Trophoblast cell (in vitro differentiated cells and primary cell): ENCODE measurements at regions not wholly inside any gene's neighbourhood (a gene's known extent, or its start where the extent isn't known, plus 50 kb on each side); places are given as distances from the start of the nearest gene placed in this dataset.
A peak's percentile ranks its signal among the peaks of the same experiment; 100 is the strongest.

Experiments
- DNase-seq, 2 donors: peaks; one replicate each; pipeline ENCODE4 v3.0.0-alpha.2; 2016
- H2AFZ ChIP-seq: 2 replicates; pipeline ENCODE4 v1.6.1; 2013; ENCODE audit warnings: low read length, moderate library complexity, mild to moderate bottlenecking; ENCODE audit not compliant: insufficient read depth, poor library complexity
- H2AK5ac ChIP-seq: 2 replicates; pipeline ENCODE4 v1.6.1; 2013; ENCODE audit warnings: mild to moderate bottlenecking, low read length
- H2BK120ac ChIP-seq: 2 replicates; pipeline ENCODE4 v1.6.1; 2013; ENCODE audit warnings: low read length, mild to moderate bottlenecking, moderate library complexity; ENCODE audit not compliant: insufficient read depth, poor library complexity
- H2BK12ac ChIP-seq: 2 replicates; pipeline ENCODE4 v1.6.1; 2013; ENCODE audit warnings: mild to moderate bottlenecking, low read length, moderate library complexity
- H2BK5ac ChIP-seq: 2 replicates; pipeline ENCODE4 v1.6.1; 2013; ENCODE audit warnings: low read length, low read depth, moderate library complexity, mild to moderate bottlenecking; ENCODE audit not compliant: poor library complexity
- H3K14ac ChIP-seq: 2 replicates; pipeline ENCODE4 v1.6.1; 2013; ENCODE audit warnings: mild to moderate bottlenecking, low read length
- H3K18ac ChIP-seq: 2 replicates; pipeline ENCODE4 v1.6.1; 2013; ENCODE audit warnings: mild to moderate bottlenecking, low read length
- H3K23ac ChIP-seq: 2 replicates; pipeline ENCODE4 v1.6.1; 2013; ENCODE audit warnings: low read length
- H3K27ac ChIP-seq: 2 replicates; pipeline ENCODE4 v1.5.1; 2013; ENCODE audit warnings: low read depth, mild to moderate bottlenecking, inconsistent platforms, low read length, moderate library complexity
- H3K27me3 ChIP-seq: 2 replicates; pipeline ENCODE4 v1.6.1; 2013; ENCODE audit warnings: inconsistent platforms, mild to moderate bottlenecking, low read length, moderate library complexity; ENCODE audit not compliant: insufficient read depth
- H3K36me3 ChIP-seq, 2 experiments: 1 replicate in 1 of 2; 2 replicates in 1 of 2; pipeline ENCODE4 v1.6.1; 2013; ENCODE audit warnings: low read length in 2 of 2, mild to moderate bottlenecking in 2 of 2, moderate library complexity in 1 of 2; ENCODE audit not compliant: insufficient read depth in 2 of 2, control insufficient read depth in 1 of 2
- H3K4ac ChIP-seq: 2 replicates; pipeline ENCODE4 v1.6.1; 2013; ENCODE audit warnings: low read depth, mild to moderate bottlenecking, low read length, moderate library complexity
- H3K4me1 ChIP-seq, 2 experiments: 1 replicate in 1 of 2; 2 replicates in 1 of 2; pipeline ENCODE4 v1.6.1; 2013; ENCODE audit warnings: low read length in 2 of 2, mild to moderate bottlenecking in 2 of 2, moderate library complexity in 1 of 2; ENCODE audit not compliant: insufficient read depth in 2 of 2, control insufficient read depth in 1 of 2
- H3K4me2 ChIP-seq: 2 replicates; pipeline ENCODE4 v1.6.1; 2013; ENCODE audit warnings: inconsistent platforms, mild to moderate bottlenecking, low read length, moderate library complexity
- H3K4me3 ChIP-seq: 2 replicates; pipeline ENCODE4 v1.5.1; 2013; ENCODE audit warnings: mild to moderate bottlenecking, low read depth, low read length, inconsistent platforms
- H3K79me1 ChIP-seq: one replicate; pipeline ENCODE4 v1.6.1; 2013; ENCODE audit warnings: low read length
- H3K79me2 ChIP-seq: 2 replicates; pipeline ENCODE4 v1.6.1; 2013; ENCODE audit warnings: low read length, mild to moderate bottlenecking; ENCODE audit not compliant: control insufficient read depth, insufficient read depth, poor library complexity
- H3K9ac ChIP-seq: 2 replicates; pipeline ENCODE4 v1.6.1; 2013; ENCODE audit warnings: mild to moderate bottlenecking, low read length
- H3K9me3 ChIP-seq: 2 replicates; pipeline ENCODE4 v1.6.1; 2013; ENCODE audit warnings: low read depth, mild to moderate bottlenecking, control low read depth, inconsistent platforms, low read length; ENCODE audit not compliant: insufficient read depth
- H4K12ac ChIP-seq: 2 replicates; pipeline ENCODE4 v1.6.1; 2013; ENCODE audit warnings: low read depth, mild to moderate bottlenecking, low read length, moderate library complexity
- H4K8ac ChIP-seq: 2 replicates; pipeline ENCODE4 v1.6.1; 2013; ENCODE audit warnings: low read depth, mild to moderate bottlenecking, low read length, moderate library complexity
- H4K91ac ChIP-seq: one replicate; pipeline ENCODE4 v1.6.1; 2013; ENCODE audit warnings: low read depth, mild to moderate bottlenecking, low read length, moderate library complexity
- WGBS: extraction: QIAGEN DNeasy Blood & Tissue Kit; methylation state at CpG from one replicate; pipeline ENCODE4 v1.1.7; 2013; ENCODE audit warnings: missing lambda C conversion rate; ENCODE audit not compliant: insufficient read length, insufficient coverage; ENCODE audit errors: extremely low coverage; 5-methylcytosine and 5-hydroxymethylcytosine counted together

DNA sequence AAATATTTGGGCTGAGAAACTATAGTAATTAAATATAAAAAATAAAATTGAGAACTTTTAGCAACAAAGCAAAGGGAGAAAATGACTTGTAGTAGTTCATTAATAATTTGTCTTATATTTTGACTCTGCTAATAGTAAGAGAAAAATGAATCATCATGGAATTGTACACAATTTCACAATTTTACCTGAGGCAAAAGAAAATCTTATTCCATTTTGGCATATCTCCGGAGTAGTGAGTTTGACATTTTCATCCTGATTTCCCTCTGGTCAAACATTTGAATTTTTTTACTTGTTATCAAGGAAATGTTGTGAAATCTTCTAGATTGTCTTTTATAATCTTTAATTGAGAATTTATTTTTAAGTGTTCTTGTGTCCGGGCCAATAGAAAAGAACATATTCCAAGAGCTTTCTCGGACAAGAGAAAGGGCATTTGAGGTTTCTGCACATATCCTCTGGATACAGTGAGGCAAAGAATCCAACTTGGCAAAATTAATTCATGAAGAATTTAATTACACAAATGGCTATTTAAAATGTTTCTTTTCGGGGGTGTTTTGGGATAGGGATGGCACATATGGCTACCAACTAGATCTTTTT is 89.3 kb upstream of the IGSF10 start:
- Histone ChIP-seq H3K9ac (no peak overlapping the region), H2BK5ac (no peak overlapping the region), H3K4ac (no peak overlapping the region), H2AK5ac (no peak overlapping the region), H2BK120ac (no peak overlapping the region), H3K27ac (no peak overlapping the region), H3K4me2 (no peak overlapping the region), H3K27me3 (no peaks in the 10 kb centered on the region), H3K36me3 (no peaks in the 10 kb centered on the region), H4K91ac (no peak overlapping the region), H3K18ac (no peak overlapping the region), H3K9me3 (peaks cover 4% of the 10 kb centered on the region), H3K14ac (no peak overlapping the region), H3K23ac (no peak overlapping the region), H2AFZ (no peak overlapping the region), H3K79me2 (no peaks in the 10 kb centered on the region), H3K4me3 (no peak overlapping the region), H3K79me1 (no peaks in the 10 kb centered on the region), H4K12ac (no peak overlapping the region), H2BK12ac (no peak overlapping the region), H3K4me1 (no peaks in the 10 kb centered on the region), H4K8ac (no peak overlapping the region)
- peak in 1 of 2 donors; percentile 88 for DNase-seq
- no CpG with 5 or more reads among the region's 4 CpGs for WGBS

- Histone ChIP-seq H3K79me1 (no peaks in the 10 kb centered on the region), H3K23ac (no peak overlapping the region), H4K12ac (no peak overlapping the region), H4K91ac (no peak overlapping the region), H2BK120ac (no peak overlapping the region), H2AK5ac (no peak overlapping the region), H3K18ac (no peak overlapping the region), H3K14ac (no peak overlapping the region), H3K36me3 (no peaks in the 10 kb centered on the region), H2BK12ac (no peak overlapping the region), H3K79me2 (no peaks in the 10 kb centered on the region), H3K9ac (no peak overlapping the region), H2AFZ (no peak overlapping the region), H3K4me2 (no peak overlapping the region), H3K4me3 (no peak overlapping the region), H3K4me1 (peaks cover 2 to 3% of the 10 kb centered on the region in 2 experiments), H3K27me3 (no peaks in the 10 kb centered on the region), H3K4ac (no peak overlapping the region), H4K8ac (no peak overlapping the region), H3K27ac (no peak overlapping the region), H2BK5ac (no peak overlapping the region), H3K9me3 (peaks cover 4% of the 10 kb centered on the region)
- WGBS, result no CpG with 5 or more reads among the region's 2 CpGs
- DNase-seq, result no peak
Measured at GRCh38 chr3:151548195-151548594, 87.3 kb upstream of the IGSF10 start.

GRCh38 chr3:151544164-151544548 is 83.3 kb upstream of the IGSF10 start:
- H4K91ac ChIP-seq, result no peak overlapping the region
- H3K79me1 ChIP-seq, result no peaks in the 10 kb centered on the region
- no peak overlapping the region for H3K23ac ChIP-seq

DNA sequence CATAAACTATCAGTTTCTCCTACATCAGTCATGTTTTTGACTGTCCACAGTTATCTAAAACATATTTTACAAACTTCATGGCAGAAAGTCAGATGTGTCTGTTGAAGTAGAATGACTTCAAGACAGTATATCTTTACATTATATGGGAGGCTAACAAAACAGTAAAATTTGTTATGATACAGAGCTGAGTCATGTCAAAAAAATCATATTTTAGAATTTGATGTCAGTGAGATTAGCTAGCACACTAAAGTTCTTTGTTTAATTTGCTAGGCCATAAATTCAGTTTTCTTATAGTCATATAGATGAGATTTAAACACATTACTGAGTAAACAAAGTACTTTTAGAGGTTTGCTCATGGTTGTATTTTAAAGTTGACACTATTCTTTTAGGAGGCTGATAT is 80.3 kb upstream of the IGSF10 start:
- Histone ChIP-seq H3K4me3 (no peak overlapping the region), H2BK5ac (no peak overlapping the region), H3K36me3 (no peaks in the 10 kb centered on the region), H3K4ac (no peak overlapping the region), H2BK12ac (no peak overlapping the region), H3K4me1 (peaks cover 2 to 6% of the 10 kb centered on the region in 2 experiments), H3K79me1 (no peaks in the 10 kb centered on the region), H3K27me3 (no peaks in the 10 kb centered on the region), H3K27ac (no peak overlapping the region), H2AK5ac (no peak overlapping the region), H4K12ac (no peak overlapping the region), H4K8ac (no peak overlapping the region), H3K79me2 (no peaks in the 10 kb centered on the region), H2BK120ac (no peak overlapping the region), H3K4me2 (no peak overlapping the region), H3K9ac (no peak overlapping the region), H4K91ac (no peak overlapping the region), H2AFZ (no peak overlapping the region), H3K14ac (no peak overlapping the region), H3K23ac (no peak overlapping the region), H3K18ac (no peak overlapping the region), H3K9me3 (no peaks in the 10 kb centered on the region)
- no peak for DNase-seq

More at GRCh38 chr3:151544164-151544548, 83.3 kb upstream of the IGSF10 start:
- no peak overlapping the region for H2AFZ ChIP-seq
- H4K12ac ChIP-seq, result no peak overlapping the region
- no peak for DNase-seq
- no peaks in the 10 kb centered on the region for H3K27me3 ChIP-seq
- H3K36me3 ChIP-seq, result no peaks in the 10 kb centered on the region
- H2AK5ac ChIP-seq, result no peak overlapping the region
- H3K27ac ChIP-seq, result no peak overlapping the region
- no peak overlapping the region for H2BK12ac ChIP-seq
- no peak overlapping the region for H2BK120ac ChIP-seq
- peaks cover 2 to 6% of the 10 kb centered on the region in 2 experiments for H3K4me1 ChIP-seq
- no peaks in the 10 kb centered on the region for H3K79me2 ChIP-seq
- no peak overlapping the region for H3K4me2 ChIP-seq
- H2BK5ac ChIP-seq, result no peak overlapping the region
- H3K9ac ChIP-seq, result no peak overlapping the region
- H3K4ac ChIP-seq, result no peak overlapping the region
- H3K4me3 ChIP-seq, result no peak overlapping the region
- H3K18ac ChIP-seq, result no peak overlapping the region
- no peaks in the 10 kb centered on the region for H3K9me3 ChIP-seq
- H3K14ac ChIP-seq, result no peak overlapping the region
- H4K8ac ChIP-seq, result no peak overlapping the region
